ENCODE measurements at regions not wholly inside any gene's neighbourhood (a gene's known extent, or its start where the extent isn't known, plus 50 kb on each side); places are given as distances from the start of the nearest gene placed in this dataset.

DNA sequence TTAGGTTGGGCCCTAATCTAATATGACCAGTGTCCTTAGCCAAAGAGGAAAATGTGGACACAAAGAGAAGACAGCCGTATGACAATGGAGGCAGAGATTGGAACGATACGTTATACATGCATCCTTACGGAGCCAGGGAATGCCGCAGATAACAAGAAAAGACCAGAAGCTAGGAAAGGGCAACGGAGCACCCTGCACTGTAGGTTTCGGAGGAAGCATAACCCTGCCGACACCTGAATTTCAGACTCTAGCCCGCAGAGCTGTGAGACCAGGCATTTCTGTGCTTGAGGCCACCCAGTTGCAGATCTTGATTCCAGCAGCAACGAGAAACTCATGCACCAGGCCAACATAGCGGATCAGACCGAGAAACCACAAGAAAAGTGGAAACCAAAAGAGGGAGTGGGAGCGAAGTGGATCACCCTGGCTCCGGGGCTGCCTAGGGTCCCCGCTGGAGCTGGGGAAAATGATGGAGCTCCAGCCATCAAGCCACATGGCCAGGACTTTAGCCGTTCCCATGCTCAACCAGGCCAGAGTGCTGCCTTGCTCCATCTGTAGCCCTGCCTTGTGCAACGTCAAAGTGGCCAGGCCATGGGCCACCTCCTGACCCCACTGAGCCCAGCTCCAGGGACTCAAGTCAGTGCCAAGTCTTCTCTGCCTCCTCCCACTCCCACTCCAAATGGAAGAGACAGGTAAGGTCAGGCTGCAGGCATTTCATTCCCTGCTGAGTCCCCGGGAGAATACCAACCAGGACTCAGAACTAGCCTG lies 51.7 kb upstream of the RPL38 start:
- no peaks in the 10 kb centered on the region for H3K9me3 ChIP-seq
- DNase-seq: no peak
- 88% methylated on average over 14 to 15 of the region's 18 CpGs for WGBS, 2 donors
- intact Hi-C loops (cut with DNase I): no loop called here
- H3K27me3 ChIP-seq: peaks cover 0 to 54% (median 0%) of the 10 kb centered on the region in 4 donors
- TF ChIP-seq, protein P1, sequence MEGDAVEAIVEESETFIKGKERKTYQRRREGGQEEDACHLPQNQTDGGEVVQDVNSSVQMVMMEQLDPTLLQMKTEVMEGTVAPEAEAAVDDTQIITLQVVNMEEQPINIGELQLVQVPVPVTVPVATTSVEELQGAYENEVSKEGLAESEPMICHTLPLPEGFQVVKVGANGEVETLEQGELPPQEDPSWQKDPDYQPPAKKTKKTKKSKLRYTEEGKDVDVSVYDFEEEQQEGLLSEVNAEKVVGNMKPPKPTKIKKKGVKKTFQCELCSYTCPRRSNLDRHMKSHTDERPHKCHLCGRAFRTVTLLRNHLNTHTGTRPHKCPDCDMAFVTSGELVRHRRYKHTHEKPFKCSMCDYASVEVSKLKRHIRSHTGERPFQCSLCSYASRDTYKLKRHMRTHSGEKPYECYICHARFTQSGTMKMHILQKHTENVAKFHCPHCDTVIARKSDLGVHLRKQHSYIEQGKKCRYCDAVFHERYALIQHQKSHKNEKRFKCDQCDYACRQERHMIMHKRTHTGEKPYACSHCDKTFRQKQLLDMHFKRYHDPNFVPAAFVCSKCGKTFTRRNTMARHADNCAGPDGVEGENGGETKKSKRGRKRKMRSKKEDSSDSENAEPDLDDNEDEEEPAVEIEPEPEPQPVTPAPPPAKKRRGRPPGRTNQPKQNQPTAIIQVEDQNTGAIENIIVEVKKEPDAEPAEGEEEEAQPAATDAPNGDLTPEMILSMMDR (IDR thresholded peaks at IDR 0.05): no peak
- no peak for TF ChIP-seq POLR2A (IDR thresholded peaks at IDR 0.05)
- H3K4me3 ChIP-seq: no peak overlapping the region
- H3K36me3 ChIP-seq: no peaks in the 10 kb centered on the region
- no peak overlapping the region for H3K27ac ChIP-seq
- H3K4me1 ChIP-seq: peaks cover 0 to 9% (median 0%) of the 10 kb centered on the region in 3 donors

DNA sequence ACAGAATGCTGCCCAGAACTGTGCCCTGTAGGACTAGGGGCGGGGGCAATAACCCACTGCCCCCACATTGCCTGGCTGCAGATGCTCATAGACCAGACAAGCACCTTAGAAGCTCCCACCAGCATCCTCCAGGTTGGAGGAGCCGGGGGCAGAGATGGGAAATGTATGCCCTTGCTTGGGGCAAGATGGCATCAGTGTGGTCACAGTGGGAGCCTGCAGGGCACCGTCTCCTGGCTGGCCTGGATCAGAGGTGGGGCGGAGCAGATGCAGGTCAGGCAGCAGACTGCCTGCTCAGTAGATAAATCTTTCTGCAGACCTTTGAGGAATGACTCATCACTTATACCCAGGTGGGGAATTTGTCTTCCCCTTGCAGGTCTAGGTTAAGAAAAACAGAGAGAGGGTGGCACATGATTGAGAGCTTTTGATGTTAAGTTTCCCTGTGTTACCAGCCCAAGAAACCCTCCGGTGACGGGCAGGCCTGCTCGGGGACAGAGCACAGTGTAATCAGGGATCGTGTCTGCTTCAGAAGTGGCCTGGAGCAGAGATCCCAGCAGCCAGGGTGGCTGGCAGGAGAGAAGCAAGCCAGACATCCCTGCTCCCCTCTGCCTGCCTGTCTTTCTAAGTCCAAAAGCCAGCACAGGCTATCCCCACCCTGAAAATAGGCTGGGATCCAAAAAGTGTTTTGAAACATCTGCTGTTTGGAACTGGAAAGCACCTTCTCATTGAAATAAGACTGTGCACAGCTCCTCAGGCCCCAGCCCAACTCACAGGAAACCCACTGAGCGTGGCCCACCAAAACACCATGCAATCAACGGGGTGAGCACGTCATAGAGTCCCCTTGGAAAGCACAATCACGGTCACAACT lies 50.7 kb upstream of the RPL38 start:
- peaks cover 0 to 9% (median 0%) of the 10 kb centered on the region in 3 donors for H3K4me1 ChIP-seq
- H3K36me3 ChIP-seq: no peaks in the 10 kb centered on the region
- WGBS, 2 donors: 39 to 43% methylated on average over 6 to 10 of the region's 12 CpGs
- no peak overlapping the region for H3K4me3 ChIP-seq
- H3K27me3 ChIP-seq: peaks cover 0 to 59% (median 0%) of the 10 kb centered on the region in 4 donors
- TF ChIP-seq POLR2A (IDR thresholded peaks at IDR 0.05): no peak
- TF ChIP-seq, protein P1 (IDR thresholded peaks at IDR 0.05): no peak
- no peaks in the 10 kb centered on the region for H3K9me3 ChIP-seq
- no peak overlapping the region for H3K27ac ChIP-seq
- no peak for DNase-seq
- intact Hi-C loops (cut with DNase I): no loop called here

DNA sequence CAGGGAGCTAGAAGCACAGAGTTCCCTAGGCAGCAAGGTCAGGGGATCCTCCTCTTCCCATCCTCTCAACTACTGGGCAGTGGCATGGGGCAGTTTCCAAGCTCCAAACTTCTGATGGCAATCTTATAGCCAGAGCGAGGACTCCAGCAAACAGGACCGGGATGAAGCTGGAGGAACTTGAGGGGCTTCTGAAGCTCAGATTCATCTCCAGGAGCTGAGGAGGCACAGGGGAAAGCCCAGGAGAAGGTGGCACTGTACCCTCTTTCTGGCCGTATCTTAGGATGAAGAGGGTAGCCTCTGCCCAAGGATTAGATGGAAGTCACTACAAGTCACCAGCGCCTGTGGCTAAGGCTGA lies 50.0 kb upstream of the RPL38 start:
- intact Hi-C loops (cut with DNase I): no loop called here
- no peak for TF ChIP-seq POLR2A (IDR thresholded peaks at IDR 0.05)
- TF ChIP-seq, protein P1 (IDR thresholded peaks at IDR 0.05): no peak
- H3K9me3 ChIP-seq: no peaks in the 10 kb centered on the region
- no peak for DNase-seq
- H3K27me3 ChIP-seq: peaks cover 0 to 55% (median 0%) of the 10 kb centered on the region in 4 donors
- H3K27ac ChIP-seq: no peak overlapping the region
- WGBS, 2 donors: 87 to 88% methylated on average over 1 to 4 of the region's 4 CpGs
- H3K36me3 ChIP-seq: no peaks in the 10 kb centered on the region
- H3K4me3 ChIP-seq: no peak overlapping the region
- H3K4me1 ChIP-seq: peaks cover 0 to 9% (median 0%) of the 10 kb centered on the region in 3 donors

All from esophagus squamous epithelium (tissue), 5 donors.